HCT116 (cell line): ENCODE measurements at regions not wholly inside any gene's neighbourhood (a gene's known extent, or its start where the extent isn't known, plus 50 kb on each side); places are given as distances from the start of the nearest gene placed in this dataset.

Experiments
- ATAC-seq: fragments of 200-7000 bp; cut with Tn5 transposase; 2 replicates; pipeline ENCODE4 v1.9.1; 2020; ENCODE audit warnings: mild to moderate bottlenecking, moderate library complexity
- BruUV-seq: library from RNA; stranded (reverse); fragments of 400-500 nt; replicated peaks from 2 replicates; lab custom pipeline; 2021; lab: Mats Ljungman, UMichigan
- CTCF ChIA-PET: fragments of 300-600 bp; sonication (Branson Sonifier 250); formaldehyde crosslinking; loops from one replicate; lab custom pipeline; 2021; ENCODE audit warnings: antibody characterized with exemption; lab: Charles Lee
- POLR2A ChIA-PET: fragments of 300-600, 350-600 bp; sonication (Branson Sonifier 250); formaldehyde crosslinking; loops from one replicate; lab custom pipeline; 2021; ENCODE audit warnings: antibody characterized with exemption; lab: Charles Lee
- RAD21 ChIA-PET, 2 experiments: fragments of 300-600 bp; sonication (Branson Sonifier 250); formaldehyde crosslinking; loops; one replicate each; lab custom pipeline; 2023; ENCODE audit warnings: low total read pairs in 2 of 2; ENCODE audit not compliant: uncharacterized antibody in 2 of 2, unreplicated experiment in 2 of 2, low non-redundant PET in 1 of 2; lab: Charles Lee
- DNase-seq: peaks from one replicate; pipeline ENCODE4 v3.0.0-alpha.2; 2010; ENCODE audit warnings: low read depth, low spot score
- H2AFZ ChIP-seq: fragments of 200-600 bp; shearing (Covaris generic), sonication (generic); 2 replicates; pipeline ENCODE4 v1.6.1; 2017; ENCODE audit warnings: low read depth, mixed run types, mixed read lengths, antibody characterized with exemption, low read length; ENCODE audit not compliant: poor library complexity, severe bottlenecking
- H3K27ac ChIP-seq: 2 replicates; pipeline ENCODE4 v1.5.1; 2012; ENCODE audit warnings: low read depth, low read length
- H3K27me3 ChIP-seq: fragments of 200-600 bp; sonication (generic); 2 replicates; pipeline ENCODE4 v1.6.1; 2016; ENCODE audit warnings: mixed run types, low read length, mixed read lengths; ENCODE audit not compliant: insufficient read depth
- H3K36me3 ChIP-seq, 2 experiments: fragments of 200-500 bp in 1 of 2; fragments of 200-600 bp in 1 of 2; sonication (Bioruptor generic) in 1 of 2; sonication (generic) in 1 of 2; 2 replicates each; pipeline versions ENCODE4 v1.5.1 to v1.6.1; 2014 to 2016; ENCODE audit warnings: low read length in 2 of 2, inconsistent platforms in 1 of 2, mixed read lengths in 1 of 2, mixed run types in 1 of 2; ENCODE audit not compliant: insufficient read depth in 2 of 2, control insufficient read depth in 1 of 2
- H3K4me1 ChIP-seq, 2 experiments: fragments of 200-600 bp in 1 of 2; sonication (generic) in 1 of 2; 2 replicates each; pipeline versions ENCODE4 v1.5.1 to v1.6.1; 2012 to 2017; ENCODE audit warnings: low read length in 2 of 2, inconsistent platforms in 1 of 2, mild to moderate bottlenecking in 1 of 2, mixed read lengths in 1 of 2, mixed run types in 1 of 2, moderate library complexity in 1 of 2; ENCODE audit not compliant: insufficient read depth in 2 of 2, control insufficient read depth in 1 of 2
- H3K4me2 ChIP-seq: fragments of 200-600 bp; sonication (generic); 2 replicates; pipeline ENCODE4 v1.6.1; 2017; ENCODE audit warnings: mixed run types, low read length, mixed read lengths
- H3K4me3 ChIP-seq, 2 experiments: fragments of 200-600 bp in 1 of 2; sonication (generic) in 1 of 2; replicated peaks in 1 of 2; 2 replicates each; pipeline ENCODE4 v1.5.1; 2011 to 2016; ENCODE audit warnings: low read length in 2 of 2, control low read depth in 1 of 2, low read depth in 1 of 2, mild to moderate bottlenecking in 1 of 2, mixed read lengths in 1 of 2, mixed run types in 1 of 2
- H3K79me2 ChIP-seq: fragments of 200-600 bp; sonication (generic); 2 replicates; pipeline ENCODE4 v1.6.1; 2017; ENCODE audit warnings: mild to moderate bottlenecking, mixed run types, low read length, moderate library complexity, mixed read lengths; ENCODE audit not compliant: insufficient read depth
- H3K9ac ChIP-seq: fragments of 200-600 bp; sonication (generic); 2 replicates; pipeline ENCODE4 v1.6.1; 2016; ENCODE audit warnings: low read length, mixed read lengths
- H3K9me2 ChIP-seq: fragments of 200-600 bp; sonication (generic), shearing (Covaris generic); 2 replicates; pipeline ENCODE4 v1.6.1; 2017; ENCODE audit warnings: mixed run types, mild to moderate bottlenecking, moderate library complexity; ENCODE audit not compliant: insufficient read depth
- H3K9me3 ChIP-seq, 2 experiments: fragments of 200-500 bp in 1 of 2; fragments of 200-600 bp in 1 of 2; sonication (Bioruptor generic) in 1 of 2; sonication (generic) in 1 of 2; 2 replicates each; pipeline ENCODE4 v1.6.1; 2014 to 2017; ENCODE audit warnings: low read length in 2 of 2, mixed read lengths in 2 of 2, inconsistent platforms in 1 of 2, low read depth in 1 of 2, mild to moderate bottlenecking in 1 of 2, mixed run types in 1 of 2, moderate library complexity in 1 of 2; ENCODE audit not compliant: control insufficient read depth in 1 of 2, insufficient read depth in 1 of 2
- H4K20me1 ChIP-seq: fragments of 200-600 bp; sonication (generic), shearing (Covaris generic); 2 replicates; pipeline ENCODE4 v1.6.1; 2017; ENCODE audit warnings: mixed run types, mild to moderate bottlenecking, moderate library complexity; ENCODE audit not compliant: insufficient read depth
- CEBPB ChIP-seq: IDR thresholded peaks from 2 replicates; pipeline ENCODE4 v1.6.1; 2012; ENCODE audit warnings: low read depth
- CTCF ChIP-seq, 3 experiments: fragments of 200-600 bp in 1 of 3; sonication (generic) in 1 of 3; IDR thresholded peaks in 2 of 3; conservative IDR thresholded peaks in 1 of 3; 2 replicates each; pipeline ENCODE4 v1.5.1; 2012 to 2017; ENCODE audit warnings: low read depth in 2 of 3, low read length in 2 of 3, antibody characterized with exemption in 1 of 3, borderline replicate concordance in 1 of 3, control low read depth in 1 of 3, mild to moderate bottlenecking in 1 of 3, mixed read lengths in 1 of 3, mixed run types in 1 of 3, moderate library complexity in 1 of 3; ENCODE audit not compliant: insufficient read depth in 1 of 3
- EGR1 ChIP-seq: IDR thresholded peaks from 2 replicates; pipeline ENCODE4 v1.6.1; 2012; ENCODE audit warnings: low read depth
- ELF1 ChIP-seq: IDR thresholded peaks from 2 replicates; pipeline ENCODE4 v1.6.1; 2012; ENCODE audit warnings: low read depth, borderline replicate concordance
- EZH2phosphoT487 ChIP-seq: fragments of 200-600 bp; IDR thresholded peaks from 2 replicates; pipeline ENCODE4 v1.6.1; 2018; ENCODE audit warnings: antibody characterized with exemption, borderline replicate concordance
- FOSL1 ChIP-seq: IDR thresholded peaks from 2 replicates; pipeline ENCODE4 v1.6.1; 2012; ENCODE audit warnings: low read depth
- JUND ChIP-seq: IDR thresholded peaks from 2 replicates; pipeline ENCODE4 v1.6.1; 2012
- MAX ChIP-seq: IDR thresholded peaks from 2 replicates; pipeline ENCODE4 v1.6.1; 2012
- POLR2A ChIP-seq: IDR thresholded peaks from 2 replicates; pipeline ENCODE4 v1.7.0; 2011; ENCODE audit warnings: borderline replicate concordance; ENCODE audit not compliant: insufficient read depth, insufficient read length; ENCODE audit errors: extremely low read depth
- POLR2AphosphoS5 ChIP-seq: IDR thresholded peaks from 2 replicates; pipeline ENCODE4 v1.6.1; 2011; ENCODE audit warnings: mild to moderate bottlenecking, low read depth, low read length, moderate library complexity
- RAD21 ChIP-seq: IDR thresholded peaks from 2 replicates; pipeline ENCODE4 v1.6.1; 2012; ENCODE audit warnings: low read depth, mild to moderate bottlenecking
- REST ChIP-seq: IDR thresholded peaks from 2 replicates; pipeline ENCODE4 v1.6.1; 2012; ENCODE audit warnings: low read depth
- SIN3A ChIP-seq: IDR thresholded peaks from 2 replicates; pipeline ENCODE4 v1.6.1; 2012; ENCODE audit warnings: low read depth
- SP1 ChIP-seq: IDR thresholded peaks from 2 replicates; pipeline ENCODE4 v1.6.1; 2012; ENCODE audit warnings: low read depth
- SRF ChIP-seq: IDR thresholded peaks from 2 replicates; pipeline ENCODE4 v1.6.1; 2012; ENCODE audit warnings: low read depth
- TCF7L2 ChIP-seq: IDR thresholded peaks from 2 replicates; pipeline ENCODE4 v1.7.0; 2011; ENCODE audit warnings: borderline replicate concordance, inconsistent platforms; ENCODE audit not compliant: insufficient read depth, insufficient read length; ENCODE audit errors: extremely low read depth
- YY1 ChIP-seq: IDR thresholded peaks from 2 replicates; pipeline ENCODE4 v1.6.1; 2011; ENCODE audit warnings: low read length, low read depth, moderate library complexity, mild to moderate bottlenecking; ENCODE audit not compliant: insufficient replicate concordance; ENCODE audit errors: extremely low read depth
- ZBTB33 ChIP-seq: IDR thresholded peaks from 2 replicates; pipeline ENCODE4 v1.6.1; 2011; ENCODE audit warnings: mild to moderate bottlenecking, low read length, moderate library complexity; ENCODE audit not compliant: insufficient replicate concordance; ENCODE audit errors: extremely low read depth
- ZFX ChIP-seq: fragments of 450-650 bp; IDR thresholded peaks from 2 replicates; pipeline ENCODE4 v1.6.1; 2017
- ZNF274 ChIP-seq: fragments of 200-500 bp; sonication (Bioruptor generic); IDR thresholded peaks from 2 replicates; pipeline ENCODE4 v1.6.1; 2014; ENCODE audit warnings: mild to moderate bottlenecking, low read depth, low read length, inconsistent platforms
- intact Hi-C: fragments of 100-400 bp; cut with micrococcal nuclease; formaldehyde crosslinking; loops from 2 replicates; pipeline ENCODE4 v1.10.0; 2022
- TF ChIP-seq, protein P1 (sequence below): IDR thresholded peaks from 2 replicates; pipeline ENCODE4 v1.6.1; 2012

DNA sequence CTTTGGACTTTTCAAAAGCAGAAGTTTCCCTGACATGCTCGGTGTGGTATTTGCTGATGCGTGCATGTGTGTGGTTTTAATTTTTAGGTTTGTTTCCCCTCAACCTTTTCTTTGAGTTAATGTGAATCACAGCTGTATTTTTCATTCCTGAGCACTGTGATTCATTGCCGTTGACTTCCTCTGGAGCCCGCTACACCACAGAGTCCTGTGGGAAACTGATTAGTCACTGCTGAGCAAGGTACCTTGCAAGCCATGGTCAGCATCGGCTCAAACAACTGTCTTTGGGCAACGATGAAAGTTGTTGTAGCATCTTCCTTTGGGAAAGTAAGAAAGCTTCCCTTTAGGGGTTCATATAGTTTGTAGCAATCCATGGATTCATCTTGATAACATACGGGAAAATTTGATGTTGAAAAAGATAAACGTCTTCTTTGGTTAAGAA lies 57.5 kb downstream of the RIN2 start:
- no peak overlapping the region; the same call in 1 of the 2 replicates for H3K27ac ChIP-seq
- peak overlapping the region; percentile 1; the same call in 1 of the 2 replicates for H3K9ac ChIP-seq
- H3K4me1 ChIP-seq: peaks cover 8 to 16% of the 10 kb centered on the region in 2 experiments
- H3K4me3 ChIP-seq: peak overlapping the region in 1 of 2 experiments; percentile 21; a peak in 1 of 4 replicates
- ChIA-PET CTCF (interaction anchor here (1.2 kb wide), 1 partner anchor 13 kb away, joined by 4 read pairs; no protein-coding TSS in a partner anchor), RAD21 (no interaction called here), POLR2A (no interaction called here)
- H3K9me2 ChIP-seq: no peaks in the 10 kb centered on the region
- H3K4me2 ChIP-seq: peak overlapping the region; percentile 60
- intact Hi-C loops: no loop called here
- ATAC-seq (peak; percentile 99), DNase-seq (peak; percentile 70)
- peak overlapping the region; percentile 75 for H2AFZ ChIP-seq
- no TSS peak for BruUV-seq
- H3K9me3 ChIP-seq: no peaks in the 10 kb centered on the region; a peak in 1 of 4 replicates
- H3K36me3 ChIP-seq: no peaks in the 10 kb centered on the region; a peak in 1 of 4 replicates
- H4K20me1 ChIP-seq: no peaks in the 10 kb centered on the region
- no peaks in the 10 kb centered on the region for H3K79me2 ChIP-seq
- no peaks in the 10 kb centered on the region for H3K27me3 ChIP-seq
- TF ChIP-seq SRF (no peak), ZNF274 (no peak), SIN3A (peak; percentile 31; the same call in 1 of the 2 replicates), RAD21 (peak; percentile 5; the same call in 1 of the 2 replicates), POLR2AphosphoS5 (no peak), CTCF (IDR thresholded peaks at IDR 0.05 in 2 of 3, conservative IDR thresholded peaks at IDR 0.05 in 1 of 3; ENCODE audit: borderline replicate concordance in 1 of 3, insufficient read depth in 1 of 3, low read depth in 2 of 3, low read length in 2 of 3) (no peak), REST (no peak), ZFX (no peak), FOSL1 (peak; percentile 73), ELF1 (no peak), JUND (peak; percentile 64), CEBPB (peak; percentile 22; the same call in 1 of the 2 replicates), MAX (no peak), YY1 (no peak), SP1 (peak; percentile 53; the same call in 1 of the 2 replicates), TCF7L2 (no peak), POLR2A (no peak), EGR1 (no peak), ZBTB33 (no peak), EZH2phosphoT487 (no peak)
- TF ChIP-seq, protein P1, sequence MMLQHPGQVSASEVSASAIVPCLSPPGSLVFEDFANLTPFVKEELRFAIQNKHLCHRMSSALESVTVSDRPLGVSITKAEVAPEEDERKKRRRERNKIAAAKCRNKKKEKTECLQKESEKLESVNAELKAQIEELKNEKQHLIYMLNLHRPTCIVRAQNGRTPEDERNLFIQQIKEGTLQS: no peak
